ENCODE measurements at regions not wholly inside any gene's neighbourhood (a gene's known extent, or its start where the extent isn't known, plus 50 kb on each side); places are given as distances from the start of the nearest gene placed in this dataset.

GRCh38 chr7:17710312-17710711, 230.0 kb downstream of the SNX13 start:
- ChIA-PET CTCF (ENCODE audit: low intra/inter-chr PET ratio, low total read pairs) (no interaction called here), POLR2A (no interaction called here)
- Histone ChIP-seq H3K9me3 (ENCODE audit: low read length) (no peaks in the 10 kb centered on the region), H3K27ac (ENCODE audit: extremely low read length, insufficient read depth, low read length) (no peak overlapping the region), H3K4me2 (ENCODE audit: low read depth, low read length) (no peak overlapping the region), H3K27me3 (ENCODE audit: control insufficient read depth in 1 of 2, insufficient read depth in 2 of 2, low read length in 2 of 2) (no peaks in the 10 kb centered on the region), H3K36me3 (replicated peaks in 1 of 2; ENCODE audit: control insufficient read depth in 1 of 2, insufficient read depth in 2 of 2, low read length in 2 of 2) (no peaks in the 10 kb centered on the region), H4K20me1 (ENCODE audit: insufficient read depth, low read length) (no peaks in the 10 kb centered on the region), H2AFZ (ENCODE audit: low read length) (no peak overlapping the region), H3K79me2 (ENCODE audit: insufficient read depth, low read length) (no peaks in the 10 kb centered on the region), H3K4me3 (replicated peaks in 1 of 3; ENCODE audit: insufficient read depth in 1 of 3, low read depth in 2 of 3, low read length in 3 of 3) (no peak overlapping the region), H3K9ac (ENCODE audit: insufficient read depth, low read depth, low read length) (no peak overlapping the region), H3K4me1 (ENCODE audit: insufficient read depth, low read length) (no peaks in the 10 kb centered on the region)
- intact Hi-C loops (cut with micrococcal nuclease; ENCODE audit: unreplicated experiment) (no loop called here), in situ Hi-C loops (cut with HindIII; ENCODE audit: extremely low pct_ligation_motif_present, low pct_unique_long_range_greater_than_20kb) (no loop called here)
- no peak for ATAC-seq
- WGBS (ENCODE audit: low lambda C conversion rate), result 6% methylated on average over 2 of the region's 2 CpGs
- no peak for TF ChIP-seq MAFK (conservative IDR thresholded peaks at IDR 0.05 in 1 of 2, IDR thresholded peaks at IDR 0.05 in 1 of 2; ENCODE audit: low read length in 2 of 2)
- no TSS peak for BruUV-seq (replicated peaks)
- FAIRE-seq, result no peak
- no peak for DNase-seq (ENCODE audit: low spot score)

- intact Hi-C loops (cut with micrococcal nuclease; ENCODE audit: unreplicated experiment) (no loop called here), in situ Hi-C loops (cut with HindIII; ENCODE audit: extremely low pct_ligation_motif_present, low pct_unique_long_range_greater_than_20kb) (no loop called here)
- ChIA-PET POLR2A (no interaction called here), CTCF (ENCODE audit: low intra/inter-chr PET ratio, low total read pairs) (no interaction called here)
- Histone ChIP-seq H3K9me3 (ENCODE audit: low read length) (no peaks in the 10 kb centered on the region), H3K27ac (ENCODE audit: extremely low read length, insufficient read depth, low read length) (no peak overlapping the region), H3K9ac (ENCODE audit: insufficient read depth, low read depth, low read length) (no peak overlapping the region), H2AFZ (ENCODE audit: low read length) (no peak overlapping the region), H4K20me1 (ENCODE audit: insufficient read depth, low read length) (no peaks in the 10 kb centered on the region), H3K79me2 (ENCODE audit: insufficient read depth, low read length) (no peaks in the 10 kb centered on the region), H3K4me2 (ENCODE audit: low read depth, low read length) (no peak overlapping the region), H3K4me1 (ENCODE audit: insufficient read depth, low read length) (no peaks in the 10 kb centered on the region), H3K4me3 (replicated peaks in 1 of 3; ENCODE audit: insufficient read depth in 1 of 3, low read depth in 2 of 3, low read length in 3 of 3) (no peak overlapping the region), H3K36me3 (replicated peaks in 1 of 2; ENCODE audit: control insufficient read depth in 1 of 2, insufficient read depth in 2 of 2, low read length in 2 of 2) (no peaks in the 10 kb centered on the region), H3K27me3 (ENCODE audit: control insufficient read depth in 1 of 2, insufficient read depth in 2 of 2, low read length in 2 of 2) (no peaks in the 10 kb centered on the region)
- no peak for ATAC-seq
- TF ChIP-seq CAMTA2 (CRISPR knock-in tag; IDR thresholded peaks at IDR 0.05; ENCODE audit: borderline replicate concordance) (no peak), MLX (CRISPR knock-in tag; IDR thresholded peaks at IDR 0.05) (no peak), ZNF800 (CRISPR knock-in tag; IDR thresholded peaks at IDR 0.05) (no peak), ZNF674 (CRISPR knock-in tag; IDR thresholded peaks at IDR 0.05; ENCODE audit: low read depth) (no peak), ZNF264 (CRISPR knock-in tag; IDR thresholded peaks at IDR 0.05) (no peak), TSC22D2 (CRISPR knock-in tag; IDR thresholded peaks at IDR 0.05; ENCODE audit: borderline replicate concordance) (no peak), NR2F6 (IDR thresholded peaks at IDR 0.05) (no peak), NR2F6 (CRISPR knock-in tag; IDR thresholded peaks at IDR 0.05) (no peak), E2F5 (CRISPR knock-in tag; conservative IDR thresholded peaks at IDR 0.05) (no peak), ZSCAN31 (CRISPR knock-in tag; IDR thresholded peaks at IDR 0.05; ENCODE audit: low read depth) (no peak), ZNF138 (CRISPR knock-in tag; IDR thresholded peaks at IDR 0.05; ENCODE audit: low read depth) (no peak), RAD21 (CRISPR knock-in tag; IDR thresholded peaks at IDR 0.05) (no peak), REXO4 (CRISPR knock-in tag; IDR thresholded peaks at IDR 0.05; ENCODE audit: borderline replicate concordance) (no peak), NR3C1 (CRISPR knock-in tag; IDR thresholded peaks at IDR 0.05) (no peak), SP4 (CRISPR knock-in tag; IDR thresholded peaks at IDR 0.05) (no peak), KLF9 (CRISPR knock-in tag; IDR thresholded peaks at IDR 0.05; ENCODE audit: low read depth) (no peak), KAT8 (CRISPR knock-in tag; IDR thresholded peaks at IDR 0.05) (no peak), MAFG (CRISPR knock-in tag; IDR thresholded peaks at IDR 0.05) (no peak), TOPORS (CRISPR knock-in tag; IDR thresholded peaks at IDR 0.05) (no peak)
- no peak for FAIRE-seq
- BruUV-seq (replicated peaks), result no TSS peak
- DNase-seq (ENCODE audit: low spot score), result no peak
- 50% methylated on average over 1 of the region's 1 CpG for WGBS (ENCODE audit: low lambda C conversion rate)
Observed at GRCh38 chr7:17713584-17713983, 226.7 kb downstream of the SNX13 start.

Measured in HepG2 (cell line).